Endothelial cell (in vitro differentiated cells): ENCODE measurements at regions not wholly inside any gene's neighbourhood (a gene's known extent, or its start where the extent isn't known, plus 50 kb on each side); places are given as distances from the start of the nearest gene placed in this dataset.

ENCODE experiments used
- DNase-seq: peaks from one replicate; pipeline ENCODE4 v3.0.0; 2021; ENCODE audit warnings: low spot score
- H3K27ac Mint-ChIP-seq: one replicate; pipeline ENCODE4 v1.8.0; 2021; ENCODE audit warnings: mixed read lengths, inconsistent platforms; ENCODE audit not compliant: unreplicated experiment
- H3K27me3 Mint-ChIP-seq: one replicate; pipeline ENCODE4 v1.8.0; 2021; ENCODE audit warnings: mild to moderate bottlenecking, moderate library complexity, mixed read lengths, inconsistent platforms; ENCODE audit not compliant: unreplicated experiment
- H3K36me3 Mint-ChIP-seq: one replicate; pipeline ENCODE4 v1.8.0; 2021; ENCODE audit warnings: mild to moderate bottlenecking, low read depth, mixed read lengths, inconsistent platforms; ENCODE audit not compliant: unreplicated experiment
- H3K4me1 Mint-ChIP-seq: one replicate; pipeline ENCODE4 v1.8.0; 2021; ENCODE audit warnings: mild to moderate bottlenecking, mixed read lengths, inconsistent platforms; ENCODE audit not compliant: unreplicated experiment
- H3K4me3 Mint-ChIP-seq: one replicate; pipeline ENCODE4 v1.8.0; 2021; ENCODE audit warnings: mild to moderate bottlenecking, mixed read lengths, inconsistent platforms; ENCODE audit not compliant: unreplicated experiment
- H3K9me3 Mint-ChIP-seq: one replicate; pipeline ENCODE4 v1.8.0; 2021; ENCODE audit warnings: mixed read lengths, inconsistent platforms; ENCODE audit not compliant: unreplicated experiment
- TF ChIP-seq, protein P1 (sequence below): fragments of 200-600 bp; sonication (generic); IDR thresholded peaks from one replicate; pipeline ENCODE4 v1.5.0; 2021; ENCODE audit warnings: antibody characterized with exemption; ENCODE audit not compliant: unreplicated experiment

GRCh38 chr22:48506506-48507145, 1321.0 kb downstream of the BRD1 start:
- no peak for DNase-seq
- Mint-ChIP-seq H3K4me1 (peaks cover 7% of the 10 kb centered on the region), H3K9me3 (no peaks in the 10 kb centered on the region), H3K27me3 (peaks cover 2% of the 10 kb centered on the region), H3K27ac (no peak overlapping the region), H3K4me3 (no peak overlapping the region), H3K36me3 (no peaks in the 10 kb centered on the region)
- TF ChIP-seq, protein P1, sequence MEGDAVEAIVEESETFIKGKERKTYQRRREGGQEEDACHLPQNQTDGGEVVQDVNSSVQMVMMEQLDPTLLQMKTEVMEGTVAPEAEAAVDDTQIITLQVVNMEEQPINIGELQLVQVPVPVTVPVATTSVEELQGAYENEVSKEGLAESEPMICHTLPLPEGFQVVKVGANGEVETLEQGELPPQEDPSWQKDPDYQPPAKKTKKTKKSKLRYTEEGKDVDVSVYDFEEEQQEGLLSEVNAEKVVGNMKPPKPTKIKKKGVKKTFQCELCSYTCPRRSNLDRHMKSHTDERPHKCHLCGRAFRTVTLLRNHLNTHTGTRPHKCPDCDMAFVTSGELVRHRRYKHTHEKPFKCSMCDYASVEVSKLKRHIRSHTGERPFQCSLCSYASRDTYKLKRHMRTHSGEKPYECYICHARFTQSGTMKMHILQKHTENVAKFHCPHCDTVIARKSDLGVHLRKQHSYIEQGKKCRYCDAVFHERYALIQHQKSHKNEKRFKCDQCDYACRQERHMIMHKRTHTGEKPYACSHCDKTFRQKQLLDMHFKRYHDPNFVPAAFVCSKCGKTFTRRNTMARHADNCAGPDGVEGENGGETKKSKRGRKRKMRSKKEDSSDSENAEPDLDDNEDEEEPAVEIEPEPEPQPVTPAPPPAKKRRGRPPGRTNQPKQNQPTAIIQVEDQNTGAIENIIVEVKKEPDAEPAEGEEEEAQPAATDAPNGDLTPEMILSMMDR, result no peak

- Mint-ChIP-seq H3K4me1 (peaks cover 7% of the 10 kb centered on the region), H3K9me3 (no peaks in the 10 kb centered on the region), H3K27ac (no peak overlapping the region), H3K27me3 (peaks cover 2% of the 10 kb centered on the region), H3K36me3 (no peaks in the 10 kb centered on the region), H3K4me3 (no peak overlapping the region)
- no peak for DNase-seq
- TF ChIP-seq, protein P1, result no peak
Observed at GRCh38 chr22:48505891-48506290, 1321.8 kb downstream of the BRD1 start.

DNA sequence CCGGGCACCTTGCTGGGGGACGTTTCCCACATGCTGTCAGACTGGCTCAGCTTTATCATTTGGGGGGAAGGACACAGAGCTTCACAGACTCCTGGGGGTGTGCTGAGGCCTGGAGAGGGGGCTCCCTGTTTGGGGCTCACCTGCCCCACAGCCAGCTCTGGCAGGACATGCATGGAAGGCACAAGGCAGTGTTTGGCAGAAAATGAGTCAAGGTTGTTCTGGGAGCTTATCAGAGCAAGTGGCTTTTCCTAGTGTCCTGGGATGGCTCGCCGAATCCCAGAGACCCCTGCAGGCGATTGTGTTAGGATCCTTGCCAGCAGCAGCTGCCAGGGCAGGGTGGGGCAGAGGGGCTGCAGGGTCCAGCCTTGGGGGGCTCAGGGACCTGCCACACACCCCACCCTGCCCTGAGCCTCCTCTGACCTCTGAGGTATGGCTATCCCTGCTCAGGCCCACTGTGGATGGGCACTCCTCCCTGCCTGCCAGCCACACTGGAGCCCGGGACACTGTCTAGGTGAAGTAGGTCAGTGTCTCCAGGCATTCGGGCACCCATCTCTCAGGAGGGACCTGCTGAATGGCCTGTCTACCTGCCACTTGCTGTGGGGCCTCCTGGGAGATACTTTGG, 1323.0 kb downstream of the BRD1 start:
- H3K27ac Mint-ChIP-seq, result no peak overlapping the region
- H3K9me3 Mint-ChIP-seq, result no peaks in the 10 kb centered on the region
- H3K27me3 Mint-ChIP-seq, result peaks cover 4% of the 10 kb centered on the region
- H3K4me3 Mint-ChIP-seq, result no peak overlapping the region
- no peaks in the 10 kb centered on the region for H3K4me1 Mint-ChIP-seq
- TF ChIP-seq, protein P1, result no peak
- H3K36me3 Mint-ChIP-seq, result no peaks in the 10 kb centered on the region
- DNase-seq, result no peak

DNA sequence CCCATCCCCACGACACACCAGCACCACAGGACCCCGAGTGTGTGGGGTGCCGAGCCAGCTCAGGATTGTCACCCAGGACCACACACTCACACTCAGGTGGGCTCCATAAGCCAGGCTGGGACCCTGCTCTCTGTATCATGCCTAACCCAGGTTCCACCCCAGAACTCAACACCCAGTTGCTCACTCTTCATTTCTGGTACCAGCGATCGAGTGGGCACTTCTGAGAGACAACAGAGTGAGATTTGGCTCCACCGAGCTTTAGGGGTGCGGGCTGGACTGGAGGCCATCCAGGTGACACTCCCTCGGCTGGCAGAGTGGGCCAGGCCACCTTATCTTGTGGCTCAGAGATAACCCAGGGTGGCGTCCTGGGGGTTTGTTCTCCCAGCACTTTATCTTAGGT, 1323.8 kb downstream of the BRD1 start:
- H3K36me3 Mint-ChIP-seq, result no peaks in the 10 kb centered on the region
- TF ChIP-seq, protein P1, result no peak
- H3K27me3 Mint-ChIP-seq, result peaks cover 4% of the 10 kb centered on the region
- no peak overlapping the region for H3K27ac Mint-ChIP-seq
- H3K4me3 Mint-ChIP-seq, result no peak overlapping the region
- no peaks in the 10 kb centered on the region for H3K9me3 Mint-ChIP-seq
- DNase-seq, result no peak
- H3K4me1 Mint-ChIP-seq, result peaks cover 3% of the 10 kb centered on the region

GRCh38 chr22:48503035-48503625, 1324.5 kb downstream of the BRD1 start:
- Mint-ChIP-seq H3K4me3 (no peak overlapping the region), H3K9me3 (no peaks in the 10 kb centered on the region), H3K36me3 (no peaks in the 10 kb centered on the region), H3K4me1 (peaks cover 3% of the 10 kb centered on the region), H3K27me3 (peaks cover 4% of the 10 kb centered on the region), H3K27ac (no peak overlapping the region)
- no peak for DNase-seq
- TF ChIP-seq, protein P1, result no peak
